ENCODE measurements at regions not wholly inside any gene's neighbourhood (a gene's known extent, or its start where the extent isn't known, plus 50 kb on each side); places are given as distances from the start of the nearest gene placed in this dataset.

GRCh38 chr13:105336706-105337576 is 1198.5 kb downstream of the EFNB2 start:
- no peak for DNase-seq

- DNase-seq, result no peak
Observed at GRCh38 chr13:105334211-105334610, 1201.3 kb downstream of the EFNB2 start.

DNA sequence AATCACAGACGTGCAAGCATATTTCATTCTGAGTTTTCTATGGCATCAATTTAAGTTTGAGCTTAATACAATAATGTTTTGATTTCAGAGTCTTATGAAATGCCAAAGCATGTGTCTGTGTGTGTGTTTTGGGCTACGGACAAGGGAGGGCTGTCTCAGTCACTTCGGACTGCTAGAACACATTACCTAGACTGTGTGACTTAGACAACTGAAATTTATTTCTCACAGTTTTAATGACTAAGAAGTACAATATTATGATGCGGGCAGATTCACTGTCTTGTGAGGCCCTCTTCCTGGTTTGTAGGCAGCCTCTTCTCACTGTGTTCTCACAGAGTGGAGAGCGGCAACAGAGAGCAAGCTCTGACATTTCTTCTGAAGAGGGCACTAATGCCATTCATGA is 1202.0 kb downstream of the EFNB2 start:
- no peak for DNase-seq

DNA sequence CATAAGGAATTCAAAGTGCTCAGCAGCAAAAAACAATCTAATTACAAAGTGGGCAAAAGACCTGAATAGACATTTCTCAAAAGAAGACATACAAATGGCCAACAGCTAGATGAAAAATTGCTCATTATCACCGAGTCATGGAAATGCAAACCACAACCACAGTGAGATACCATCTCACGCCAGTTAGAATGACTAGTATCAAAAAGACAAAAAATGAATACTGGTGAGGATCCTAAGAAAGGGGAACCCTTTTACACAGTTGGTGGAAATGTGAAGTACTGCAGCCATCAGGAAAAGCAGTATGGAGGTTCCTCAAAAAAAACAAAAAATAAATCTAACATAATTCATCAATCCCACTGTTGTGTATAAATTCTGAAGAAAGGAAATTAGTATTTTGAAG is 1206.1 kb downstream of the EFNB2 start:
- DNase-seq, result no peak

GRCh38 chr13:105328212-105328611 is 1207.2 kb downstream of the EFNB2 start:
- DNase-seq, result no peak

DNA sequence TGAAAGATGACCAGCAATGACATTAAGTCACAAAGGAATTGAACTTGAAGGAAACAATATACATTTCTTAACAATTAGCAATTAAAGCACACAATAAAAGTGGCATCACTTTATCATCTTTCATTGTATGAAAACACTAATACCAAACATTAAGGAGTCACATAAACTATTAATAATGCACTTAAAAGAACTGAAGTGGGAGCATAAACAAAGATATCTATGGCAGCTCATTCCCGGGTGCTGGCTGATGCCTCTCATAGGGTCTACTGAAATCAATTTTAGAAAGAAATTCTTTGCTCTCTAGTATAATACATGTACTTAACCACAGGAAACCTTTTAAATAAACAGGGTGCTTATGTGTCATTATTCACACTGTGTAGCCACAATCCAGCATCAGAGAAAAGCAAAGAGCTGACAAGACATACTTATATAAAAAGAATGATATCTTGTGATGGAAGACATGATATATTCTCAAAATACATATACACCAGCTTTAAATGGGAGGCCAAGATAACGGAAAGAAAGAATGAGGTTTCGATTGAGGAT is 1207.8 kb downstream of the EFNB2 start:
- no peak for DNase-seq

DNA sequence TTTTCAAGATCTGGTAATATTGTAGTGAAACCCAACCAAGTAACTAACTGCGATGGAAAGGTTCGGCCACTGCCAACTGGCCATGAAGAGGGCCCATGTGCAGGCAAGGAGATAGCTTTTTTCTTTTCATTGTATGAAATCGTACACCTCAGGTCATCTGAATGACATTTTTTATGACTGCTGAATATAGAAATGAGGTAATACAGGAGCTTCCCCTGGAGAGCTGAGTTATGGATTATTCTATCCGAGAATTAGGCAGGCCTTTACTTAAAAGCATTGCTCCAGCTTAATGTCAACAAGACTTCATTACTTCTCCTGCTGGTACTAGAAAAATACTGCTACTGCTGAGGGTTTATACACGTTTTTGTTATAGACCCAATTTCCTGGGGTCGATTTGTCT is 1215.6 kb downstream of the EFNB2 start:
- DNase-seq, result no peak

DNA sequence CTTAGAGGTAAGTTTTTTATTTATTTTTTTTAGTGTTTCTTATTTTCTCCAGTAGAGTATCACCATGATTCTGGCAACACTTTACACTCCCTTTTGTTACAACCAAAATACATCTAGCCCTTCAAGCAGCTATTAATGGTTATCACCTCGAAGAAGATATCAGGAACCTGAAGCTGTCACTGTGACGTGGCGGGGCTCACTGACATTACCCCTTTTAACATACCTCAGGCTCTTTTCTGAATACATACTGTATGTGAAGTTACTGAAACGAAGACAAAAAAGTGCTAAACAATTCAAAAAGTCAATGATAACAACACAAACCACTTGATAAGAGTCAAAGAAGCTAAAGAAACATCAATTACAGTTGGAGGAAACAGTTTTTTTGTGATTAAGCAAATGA is 1218.7 kb downstream of the EFNB2 start:
- no peak for DNase-seq

DNA sequence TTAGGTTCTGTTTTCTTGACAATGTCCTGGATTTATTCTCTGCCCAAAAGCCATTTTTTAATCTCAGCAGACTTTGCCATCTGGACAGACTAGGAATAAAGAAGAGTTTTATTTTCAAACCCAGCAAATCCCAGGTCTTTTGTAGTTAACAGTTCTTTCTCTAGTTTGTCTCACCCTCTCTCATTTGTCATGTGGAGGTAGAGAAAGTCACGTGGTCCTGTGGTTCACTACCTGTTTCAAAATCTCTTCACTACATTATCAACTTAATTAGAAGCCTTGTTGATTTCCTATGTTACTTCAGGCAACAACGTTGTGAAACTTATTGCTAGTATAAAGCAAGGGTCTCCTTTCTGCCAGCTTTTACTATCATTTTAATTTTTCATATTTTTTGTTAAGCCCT is 1222.6 kb downstream of the EFNB2 start:
- DNase-seq, result no peak

GRCh38 chr13:105311094-105311493 is 1224.4 kb downstream of the EFNB2 start:
- no peak for DNase-seq

DNA sequence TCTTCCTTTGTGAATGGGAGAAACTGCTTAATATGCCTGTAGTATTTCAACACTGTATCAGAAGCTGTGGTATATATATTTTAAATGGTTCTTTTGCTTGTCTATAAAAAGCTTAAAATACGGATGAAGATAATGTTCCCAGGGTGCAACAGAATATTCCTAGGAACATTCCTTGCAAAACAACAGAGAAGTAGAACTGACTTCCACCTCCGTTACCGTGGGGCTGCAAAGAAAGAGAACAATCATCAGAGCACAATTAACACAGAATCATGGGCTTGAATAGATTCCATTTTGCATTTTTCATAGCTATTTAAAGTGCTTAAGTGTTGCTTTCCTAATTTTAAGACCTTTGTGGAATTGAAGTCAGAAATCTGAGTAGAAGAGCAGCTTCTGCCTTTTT is 1227.7 kb downstream of the EFNB2 start:
- DNase-seq, result no peak

GRCh38 chr13:105297839-105298238 is 1237.6 kb downstream of the EFNB2 start:
- DNase-seq, result no peak

DNA sequence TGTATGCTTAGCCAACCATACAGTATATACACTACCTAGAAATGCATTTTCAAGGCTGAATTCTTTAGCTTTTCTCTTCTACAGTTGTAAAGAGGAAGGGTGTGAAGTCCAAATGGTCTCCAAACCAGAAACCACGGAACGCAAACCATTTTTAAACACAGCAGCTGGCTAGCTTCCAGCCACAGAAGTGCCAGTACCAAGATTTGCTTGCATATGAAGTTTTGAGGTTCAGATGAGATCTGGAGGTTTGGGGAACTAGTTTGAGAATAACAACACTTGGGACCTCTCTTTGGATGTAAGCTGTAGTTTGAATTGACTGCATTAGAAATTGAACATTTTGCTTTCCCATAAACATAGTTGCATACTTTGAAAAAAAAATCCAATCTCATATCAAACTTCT is 1243.5 kb downstream of the EFNB2 start:
- DNase-seq, result no peak

DNA sequence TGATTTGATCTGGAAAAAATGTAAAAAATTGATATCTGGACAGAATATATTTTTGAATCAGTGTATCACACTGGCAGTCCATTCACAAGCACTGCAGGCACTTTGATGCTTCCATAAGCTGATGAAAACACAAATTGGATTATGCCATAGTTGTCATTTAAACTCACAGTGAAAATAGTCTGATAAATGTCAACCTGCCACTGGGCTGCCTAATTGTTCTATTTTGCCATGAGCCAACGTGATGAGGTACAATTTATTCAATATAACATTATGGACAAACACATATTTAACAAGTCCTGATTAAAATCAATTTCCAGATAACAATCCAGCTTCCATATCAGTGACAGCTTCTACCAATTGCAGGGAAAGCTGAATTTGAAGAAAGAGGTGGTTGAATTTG is 1244.9 kb downstream of the EFNB2 start:
- DNase-seq, result no peak

DNA sequence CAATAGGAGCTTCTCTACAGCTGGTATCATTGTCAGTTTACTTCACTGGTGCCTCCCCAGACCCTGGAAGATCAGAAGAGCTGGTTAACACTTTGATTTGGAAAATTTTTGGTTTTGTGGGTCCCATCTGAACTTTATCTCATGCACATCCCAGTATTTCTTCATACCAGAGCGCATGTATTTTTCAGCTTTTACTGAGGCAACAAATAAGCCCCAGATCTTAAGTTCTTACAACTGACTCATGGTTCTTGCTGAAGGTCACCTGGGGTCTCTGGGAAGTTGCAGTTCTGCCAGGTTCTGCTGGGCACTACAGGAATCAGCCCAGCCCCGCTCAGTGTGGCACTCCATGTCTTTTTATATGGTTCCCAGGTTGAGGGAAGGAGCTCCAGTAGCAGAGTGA is 1249.9 kb downstream of the EFNB2 start:
- DNase-seq, result no peak

DNA sequence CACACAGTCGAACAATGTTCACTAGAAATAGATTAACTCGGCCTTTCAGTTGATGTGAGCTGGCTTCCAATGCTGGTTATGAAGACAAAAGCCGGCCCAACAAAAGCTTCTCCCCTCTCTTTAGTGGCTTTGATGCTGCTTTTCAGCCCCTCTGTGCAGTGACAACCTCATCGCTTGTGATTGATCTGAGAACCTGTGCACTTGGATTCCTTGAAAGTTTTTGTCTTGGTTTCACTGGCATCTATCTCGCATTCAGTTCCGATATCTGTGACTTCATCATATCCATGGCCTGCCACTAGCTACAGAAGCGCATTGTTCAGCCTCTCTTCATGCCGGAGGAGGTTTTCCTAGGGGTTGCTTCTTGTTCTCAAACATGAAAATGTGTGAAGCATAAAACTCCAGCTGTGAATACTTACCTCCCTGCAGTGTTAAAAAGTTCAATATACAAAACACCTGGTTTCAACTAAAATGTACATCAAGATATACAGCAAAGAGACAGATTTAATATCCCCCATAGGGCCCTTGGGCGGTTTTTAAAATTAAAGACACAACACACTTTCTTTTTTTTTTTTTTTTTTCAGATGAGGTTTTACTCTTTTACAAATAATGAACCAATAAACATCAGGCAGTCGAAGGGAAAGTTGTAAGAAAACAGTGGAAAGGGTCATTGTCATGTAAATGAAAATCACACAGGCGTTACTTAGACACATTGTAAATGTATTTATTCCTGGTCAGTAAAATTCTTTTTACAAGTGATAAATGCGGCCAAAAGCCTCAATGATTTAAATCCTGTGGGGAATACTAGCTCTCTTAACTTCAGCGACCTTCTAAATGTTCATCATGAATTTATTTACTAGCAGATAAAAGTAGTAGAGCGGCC is 1252.8 kb downstream of the EFNB2 start:
- no peak for DNase-seq

GRCh38 chr13:105278943-105279381 is 1256.5 kb downstream of the EFNB2 start:
- DNase-seq, result peak; percentile 1

GRCh38 chr13:105276571-105276970 is 1258.9 kb downstream of the EFNB2 start:
- no peak for DNase-seq

DNA sequence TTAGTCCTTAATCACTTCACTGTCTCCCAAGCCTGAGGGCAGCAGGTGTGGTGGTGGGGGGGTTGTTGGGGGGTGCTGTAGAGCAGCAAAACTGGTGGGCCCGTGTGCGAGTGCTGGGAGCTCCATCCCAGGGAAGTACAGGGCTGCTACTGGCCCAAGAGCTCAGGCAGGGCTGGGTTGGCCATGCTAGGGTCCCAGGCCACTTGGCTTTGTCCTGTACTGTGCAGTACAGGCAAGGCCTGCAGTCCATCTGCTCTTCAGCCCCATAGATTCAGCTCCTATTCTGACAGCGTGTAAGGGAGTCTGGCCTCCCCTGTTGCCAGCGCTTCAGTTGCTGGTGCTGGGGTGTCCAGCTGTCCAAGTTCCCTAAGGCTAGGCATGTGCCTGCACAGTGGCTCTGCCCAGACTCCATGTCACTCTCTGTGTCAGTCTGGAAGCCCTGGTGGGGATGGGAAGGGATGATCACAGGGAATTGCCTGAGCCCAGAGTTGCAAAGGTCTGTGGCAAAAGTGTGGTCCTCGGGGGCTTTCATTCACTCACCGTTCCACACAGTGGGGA is 1261.7 kb downstream of the EFNB2 start:
- no peak for DNase-seq

- DNase-seq, result no peak
Observed at GRCh38 chr13:105272660-105273631, 1262.5 kb downstream of the EFNB2 start.

- DNase-seq, result no peak
Observed at GRCh38 chr13:105266615-105267014, 1268.8 kb downstream of the EFNB2 start.

DNA sequence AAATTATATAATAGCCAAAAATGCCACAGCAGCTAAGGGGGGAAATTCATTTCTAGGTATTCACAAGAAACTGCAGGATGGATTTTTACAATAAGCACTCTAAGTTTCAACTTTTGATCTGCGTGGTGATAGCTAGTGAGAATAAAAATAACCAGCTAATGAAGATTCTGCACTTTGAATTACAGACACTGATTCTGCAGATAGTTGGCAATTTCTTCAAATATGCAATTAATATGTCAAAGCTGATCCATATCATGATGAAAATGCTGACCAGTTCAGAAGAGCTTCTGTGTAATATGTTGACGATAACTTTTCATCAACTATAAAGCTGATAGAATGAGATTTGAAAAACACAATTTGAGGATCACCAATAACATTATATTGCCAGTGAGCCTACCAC is 1272.9 kb downstream of the EFNB2 start:
- no peak for DNase-seq
